ENCODE measurements at regions not wholly inside any gene's neighbourhood (a gene's known extent, or its start where the extent isn't known, plus 50 kb on each side); places are given as distances from the start of the nearest gene placed in this dataset.
"Not testable (repeated sequence)": the region's sequence is repeated elsewhere in the genome, so short reads cannot be mapped to it uniquely, and the experiment has no call there.

- not testable (repeated sequence) for FAIRE-seq
Observed at GRCh38 chr9:87049929-87050608, 102.8 kb upstream of the GAS1 start.

DNA sequence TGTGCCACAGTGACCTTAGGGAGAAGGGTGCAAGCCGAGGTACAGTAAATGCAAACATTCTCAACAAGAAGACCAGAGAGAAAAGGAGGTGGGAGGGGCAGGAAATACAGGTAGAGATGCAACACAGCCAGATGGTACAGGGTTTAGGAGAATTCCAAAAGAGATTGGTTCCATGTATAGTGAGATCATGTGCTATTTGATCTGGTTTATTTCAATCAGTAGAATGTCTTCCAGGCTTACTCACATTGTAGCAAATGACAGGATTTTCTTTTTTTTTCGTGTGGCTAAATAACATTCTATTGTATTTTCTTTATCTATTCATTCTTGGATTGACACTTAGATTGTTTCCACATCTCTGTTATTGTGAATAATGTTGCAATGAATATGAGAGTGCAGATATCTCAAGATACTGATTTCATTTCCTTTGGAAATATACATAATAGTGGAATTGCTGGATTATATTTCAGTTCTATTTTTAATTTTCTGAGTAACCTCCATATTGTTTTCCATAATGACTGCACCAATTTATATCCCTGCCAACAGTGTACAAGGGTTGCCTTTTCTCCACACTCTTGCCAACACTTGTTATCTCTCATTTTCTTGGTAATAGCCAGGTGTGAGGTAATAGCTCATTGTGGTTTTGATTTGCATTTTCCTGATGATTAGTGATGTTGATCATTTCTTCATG lies 107.8 kb upstream of the GAS1 start:
- no peak for FAIRE-seq

- FAIRE-seq: no peak
Observed at GRCh38 chr9:87059772-87060171, 112.5 kb upstream of the GAS1 start.

- no peak for FAIRE-seq
Observed at GRCh38 chr9:87062746-87063145, 115.4 kb upstream of the GAS1 start.

DNA sequence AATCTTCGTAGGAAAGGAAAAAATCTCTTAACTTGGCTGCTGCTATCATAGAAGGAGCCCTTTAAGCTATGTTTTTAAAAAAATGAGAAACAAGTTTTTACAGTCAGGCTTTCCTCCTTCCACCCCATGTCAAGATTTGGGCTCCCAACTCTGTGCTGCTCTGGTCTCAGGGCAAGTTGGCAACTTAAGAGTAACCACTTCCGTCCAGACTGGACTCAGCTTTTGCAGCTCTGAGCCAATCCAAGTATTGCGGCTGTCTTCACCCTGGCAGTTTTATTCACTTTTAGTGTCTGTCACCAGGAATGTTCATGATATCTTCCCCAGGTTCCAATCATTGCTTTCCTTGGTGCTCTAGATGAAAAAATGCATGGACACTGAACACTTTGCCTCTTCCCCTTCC lies 115.9 kb upstream of the GAS1 start:
- FAIRE-seq: no peak

DNA sequence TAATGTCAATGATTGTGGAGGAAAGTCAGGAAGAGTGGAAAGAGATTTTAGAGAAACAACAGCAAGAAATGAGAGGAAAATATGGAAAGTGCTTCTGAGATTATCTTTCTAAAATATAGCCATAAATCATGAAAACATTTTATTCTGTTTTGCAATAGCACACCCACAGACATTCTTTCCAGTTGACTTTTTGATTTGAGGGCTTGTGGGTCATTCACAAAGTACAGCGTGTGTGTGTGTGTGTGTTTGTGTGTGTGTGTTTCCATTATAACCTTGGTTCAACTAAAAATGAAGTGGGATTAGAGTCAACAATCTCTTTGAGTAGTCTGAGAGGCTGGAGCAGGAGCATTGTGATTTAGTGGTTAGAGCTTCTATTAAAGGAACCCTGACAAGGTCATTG lies 116.6 kb upstream of the GAS1 start:
- FAIRE-seq: no peak

- no peak for FAIRE-seq
Observed at GRCh38 chr9:87064311-87064710, 117.0 kb upstream of the GAS1 start.

- FAIRE-seq: no peak
Observed at GRCh38 chr9:87065981-87066380, 118.7 kb upstream of the GAS1 start.

GRCh38 chr9:87067426-87067825 lies 120.1 kb upstream of the GAS1 start:
- FAIRE-seq: no peak

GRCh38 chr9:87068177-87068840 lies 121.0 kb upstream of the GAS1 start:
- FAIRE-seq: no peak

DNA sequence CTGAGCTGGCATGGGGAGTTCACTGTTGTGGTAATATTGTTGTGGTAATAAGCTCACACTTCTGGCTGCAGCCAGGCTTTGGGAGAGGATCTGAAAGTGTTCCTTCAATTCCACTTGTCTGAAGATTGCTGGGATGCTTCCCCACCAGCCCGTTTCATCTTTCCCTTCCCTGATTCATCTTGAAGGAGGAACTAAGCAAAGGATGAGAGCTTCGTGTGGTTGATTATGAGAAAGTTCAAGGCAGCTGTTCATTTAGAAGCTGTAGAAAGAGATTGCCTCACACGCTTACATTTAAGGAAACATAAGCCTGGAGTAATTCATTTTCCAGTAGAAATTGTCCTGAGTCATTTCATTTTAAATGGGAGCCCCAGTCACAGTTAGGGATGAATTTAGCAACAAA lies 122.4 kb upstream of the GAS1 start:
- FAIRE-seq: no peak

DNA sequence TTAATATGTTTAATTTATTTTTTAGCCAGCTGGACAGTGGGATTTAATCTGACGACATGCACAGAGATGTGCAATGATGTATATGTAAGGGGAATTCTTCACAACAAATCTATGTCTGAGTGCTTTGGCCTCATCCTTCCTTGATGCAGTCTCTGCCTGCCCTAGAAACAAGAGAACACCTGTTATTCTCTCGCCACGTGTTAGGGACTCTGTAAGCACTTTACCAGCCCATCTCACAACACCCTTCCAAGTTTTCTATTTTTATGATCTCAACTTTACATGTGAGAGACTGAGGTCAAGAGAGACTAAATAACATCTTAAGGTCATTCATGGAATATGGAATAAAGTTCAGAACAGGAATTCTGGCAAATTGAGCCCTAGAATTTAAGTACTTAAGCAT lies 123.0 kb upstream of the GAS1 start:
- FAIRE-seq: no peak

GRCh38 chr9:87071473-87071872 lies 124.2 kb upstream of the GAS1 start:
- no peak for FAIRE-seq

DNA sequence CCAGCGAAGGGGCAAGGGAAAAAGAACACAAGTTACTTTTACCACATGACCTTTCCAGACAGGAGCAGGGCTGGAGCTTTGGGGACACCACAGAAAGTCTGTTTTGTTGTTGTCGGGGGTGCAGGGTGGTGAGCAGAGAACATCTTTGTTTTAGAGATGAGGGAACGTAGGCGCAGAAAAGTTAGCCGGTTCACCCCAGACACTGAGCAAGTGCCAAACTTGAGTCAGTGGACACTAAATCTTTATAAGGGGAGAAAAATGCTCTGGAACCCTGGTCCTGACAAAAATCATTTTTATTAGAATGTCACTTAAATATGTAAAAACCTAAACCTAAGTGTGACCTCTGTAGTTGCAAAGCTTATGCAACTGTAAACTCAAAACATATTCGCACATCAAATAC lies 126.4 kb upstream of the GAS1 start:
- FAIRE-seq: no peak

- no peak for FAIRE-seq
Observed at GRCh38 chr9:87075537-87075936, 128.2 kb upstream of the GAS1 start.

- no peak for FAIRE-seq
Observed at GRCh38 chr9:87076825-87077224, 129.5 kb upstream of the GAS1 start.

GRCh38 chr9:87077986-87078385 lies 130.7 kb upstream of the GAS1 start:
- no peak for FAIRE-seq

- no peak for FAIRE-seq
Observed at GRCh38 chr9:87080512-87081264, 133.4 kb upstream of the GAS1 start.

DNA sequence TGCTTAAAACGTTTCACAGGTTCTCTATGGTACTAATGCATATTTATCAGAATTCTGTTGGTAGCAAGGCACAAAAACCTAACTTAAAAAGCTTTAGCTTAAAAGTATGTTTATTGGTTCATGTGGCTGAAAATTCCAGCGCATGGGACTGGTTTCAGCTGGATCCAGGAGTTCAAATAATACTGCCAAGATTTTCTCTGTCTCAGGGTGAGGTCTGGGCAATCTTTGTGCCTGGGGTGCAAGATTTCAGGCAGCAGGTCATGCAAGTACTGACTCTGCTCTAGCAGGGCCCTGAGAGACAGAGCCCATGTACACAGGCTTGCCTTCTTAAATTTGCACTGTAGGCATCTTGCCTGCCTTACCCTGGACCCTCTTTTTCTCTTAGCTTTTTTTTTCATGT lies 134.2 kb upstream of the GAS1 start:
- no peak for FAIRE-seq

DNA sequence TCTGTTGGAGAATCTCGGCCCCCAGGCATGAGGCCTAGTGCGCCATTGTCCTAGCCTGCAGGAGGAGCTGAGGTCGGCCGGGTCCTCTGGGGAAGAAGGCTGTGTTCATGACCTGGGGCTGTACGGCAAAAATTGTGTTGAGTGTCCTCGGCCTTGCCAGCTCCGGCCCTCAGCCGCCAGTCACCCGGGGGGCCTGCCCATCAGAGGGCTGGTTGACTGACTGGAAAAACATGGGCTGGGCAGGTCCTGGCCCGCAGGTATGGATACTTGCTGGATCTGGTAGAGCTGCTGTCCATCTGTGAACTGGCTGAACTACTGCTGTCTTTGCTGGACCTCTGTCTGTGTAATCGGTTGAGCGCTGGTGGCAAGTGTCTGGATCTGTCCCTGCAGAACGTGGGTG lies 136.7 kb upstream of the GAS1 start:
- no peak for FAIRE-seq

DNA sequence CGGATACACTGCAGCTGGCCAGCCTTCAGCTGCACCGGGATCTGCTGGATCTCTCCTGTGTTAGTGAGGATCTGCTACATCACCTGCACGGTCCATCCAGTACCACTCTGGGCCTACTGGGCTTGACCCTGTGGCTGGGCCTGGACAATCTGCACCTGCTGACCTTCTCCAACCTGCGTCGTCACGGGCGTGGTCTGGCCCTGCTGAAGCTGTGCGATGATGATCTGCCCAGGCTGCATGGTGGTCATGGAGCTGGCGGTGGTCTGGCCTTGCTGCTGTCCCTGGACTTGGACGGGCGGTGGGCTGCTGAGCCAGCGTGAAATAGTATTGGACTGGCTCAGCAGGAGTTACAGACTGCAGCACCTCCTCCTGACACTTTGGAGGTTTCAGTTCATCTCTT lies 137.1 kb upstream of the GAS1 start:
- FAIRE-seq: no peak

DNA sequence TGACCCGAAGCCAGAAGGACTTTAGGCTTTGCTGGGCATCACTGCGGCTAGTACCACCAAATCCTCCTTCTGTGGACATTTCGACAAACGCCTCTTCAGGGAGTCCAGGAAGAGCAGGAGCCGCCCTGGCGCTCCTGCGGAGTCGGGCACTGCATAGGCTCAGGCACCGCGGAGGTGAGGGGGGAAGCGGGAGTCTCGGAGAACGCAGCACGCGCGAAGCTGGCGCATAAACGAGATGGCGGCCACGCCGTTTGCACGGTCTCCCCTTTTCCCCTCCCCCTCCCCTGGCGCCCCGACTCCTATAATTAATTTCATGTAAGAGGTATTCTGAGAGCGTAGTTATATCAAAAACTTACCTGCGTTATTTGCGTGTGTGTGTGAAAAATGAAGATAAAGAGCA lies 137.8 kb upstream of the GAS1 start:
- FAIRE-seq: no peak

GRCh38 chr9:87085521-87085920 lies 138.2 kb upstream of the GAS1 start:
- FAIRE-seq: no peak

Measured in A204.1 (cell line).